Upper lobe of left lung (tissue), 6 donors: ENCODE measurements at regions not wholly inside any gene's neighbourhood (a gene's known extent, or its start where the extent isn't known, plus 50 kb on each side); places are given as distances from the start of the nearest gene placed in this dataset.

Experiments used
- ATAC-seq, 2 donors: fragments of 200-7000 bp; cut with Tn5 transposase; one replicate each; pipeline ENCODE4 v1.9.1; 2022; ENCODE audit warnings: mild to moderate bottlenecking in 2 of 2, moderate library complexity in 2 of 2; ENCODE audit not compliant: low FRiP score in 2 of 2
- DNase-seq, 2 donors: peaks; one replicate each; pipeline ENCODE4 v3.0.0-alpha.2; 2019 to 2020
- H3K27ac ChIP-seq, 4 donors: fragments of 200-600 bp; sonication (generic); one replicate each; pipeline ENCODE4 v1.5.1; 2016 to 2019
- H3K27me3 ChIP-seq, 4 donors: fragments of 200-600 bp; sonication (generic); one replicate each; pipeline ENCODE4 v1.5.1; 2017 to 2019
- H3K36me3 ChIP-seq, 4 donors: fragments of 200-600 bp; sonication (generic); one replicate each; pipeline ENCODE4 v1.5.1; 2016 to 2019
- H3K4me1 ChIP-seq, 4 donors: fragments of 200-600 bp; sonication (generic); one replicate each; pipeline ENCODE4 v1.5.1; 2018 to 2019
- H3K4me3 ChIP-seq, 4 donors: fragments of 200-600 bp; sonication (generic); one replicate each; pipeline ENCODE4 v1.5.1; 2017 to 2019; ENCODE audit warnings: mild to moderate bottlenecking in 2 of 4, moderate library complexity in 1 of 4
- H3K9me3 ChIP-seq, 4 donors: fragments of 200-600 bp; sonication (generic); one replicate each; pipeline ENCODE4 v1.5.1; 2018 to 2019
- CTCF ChIP-seq, 6 experiments: fragments of 450-650 bp in 4 of 6; fragments of 200-600 bp in 2 of 6; sonication (generic) in 2 of 6; IDR thresholded peaks; one replicate each; pipeline ENCODE4 v1.5.1; 2016 to 2019; ENCODE audit warnings: antibody characterized with exemption in 6 of 6
- EP300 ChIP-seq, 4 donors: sonication (generic); formaldehyde crosslinking; IDR thresholded peaks; one replicate each; pipeline ENCODE4 v1.5.1; 2017; ENCODE audit warnings: antibody characterized with exemption in 4 of 4, control low read depth in 2 of 4
- POLR2A ChIP-seq, 4 donors: fragments of 450-650 bp; IDR thresholded peaks; one replicate each; pipeline ENCODE4 v1.5.1; 2016 to 2017; ENCODE audit warnings: antibody characterized with exemption in 4 of 4, mild to moderate bottlenecking in 2 of 4
- POLR2AphosphoS5 ChIP-seq, 2 donors: sonication (generic); formaldehyde crosslinking; IDR thresholded peaks; one replicate each; pipeline ENCODE4 v1.5.1; 2017; ENCODE audit warnings: antibody characterized with exemption in 2 of 2
- WGBS, 2 donors: methylation state at CpG; one replicate each; pipeline ENCODE4 v1.1.5; 2017 to 2018; 5-methylcytosine and 5-hydroxymethylcytosine counted together
- donor health status: DM: no; HTN: no; CAD: no; lungs with moderate emphysema.
- donor health status: DM: no; HTN: yes; CAD: no; lungs with severe emphysema.

GRCh38 chr12:113559466-113559865, 87.8 kb upstream of the LHX5 start:
- no peak for ATAC-seq
- no peak for DNase-seq
- WGBS, 2 donors, result 85 to 93% methylated on average over 2 of the region's 2 CpGs

GRCh38 chr12:113555226-113555625, 83.6 kb upstream of the LHX5 start:
- H3K4me1 ChIP-seq, result no peaks in the 10 kb centered on the region
- DNase-seq (no peak), ATAC-seq (no peak)
- no peaks in the 10 kb centered on the region for H3K36me3 ChIP-seq
- WGBS, 2 donors, result 73 to 77% methylated on average over 7 of the region's 7 CpGs
- H3K9me3 ChIP-seq, result no peaks in the 10 kb centered on the region
- no peak overlapping the region for H3K27ac ChIP-seq
- TF ChIP-seq POLR2A (IDR thresholded peaks at IDR 0.05) (no peak), POLR2AphosphoS5 (IDR thresholded peaks at IDR 0.05) (no peak), CTCF (IDR thresholded peaks at IDR 0.05) (no peak), EP300 (IDR thresholded peaks at IDR 0.05) (no peak)
- H3K27me3 ChIP-seq, result no peaks in the 10 kb centered on the region
- H3K4me3 ChIP-seq, result no peak overlapping the region

More at GRCh38 chr12:113559466-113559865, 87.8 kb upstream of the LHX5 start:
- Histone ChIP-seq H3K9me3 (no peaks in the 10 kb centered on the region), H3K27ac (no peak overlapping the region), H3K27me3 (no peaks in the 10 kb centered on the region), H3K4me1 (no peaks in the 10 kb centered on the region), H3K4me3 (no peak overlapping the region), H3K36me3 (no peaks in the 10 kb centered on the region)
- TF ChIP-seq POLR2AphosphoS5 (IDR thresholded peaks at IDR 0.05), result no peak
- no peak for TF ChIP-seq EP300 (IDR thresholded peaks at IDR 0.05)
- TF ChIP-seq CTCF (IDR thresholded peaks at IDR 0.05), result no peak
- TF ChIP-seq POLR2A (IDR thresholded peaks at IDR 0.05), result no peak

- no peaks in the 10 kb centered on the region for H3K27me3 ChIP-seq
- H3K4me1 ChIP-seq, result no peaks in the 10 kb centered on the region
- H3K4me3 ChIP-seq, result no peak overlapping the region
- ATAC-seq (no peak), DNase-seq (no peak)
- no peaks in the 10 kb centered on the region for H3K36me3 ChIP-seq
- H3K27ac ChIP-seq, result no peak overlapping the region
- peaks cover 0 to 5% (median 0%) of the 10 kb centered on the region in 4 donors for H3K9me3 ChIP-seq
- WGBS, 2 donors, result 76 to 77% methylated on average over 6 to 8 of the region's 8 CpGs
- TF ChIP-seq CTCF (IDR thresholded peaks at IDR 0.05) (no peak), POLR2A (IDR thresholded peaks at IDR 0.05) (no peak), EP300 (IDR thresholded peaks at IDR 0.05) (no peak), POLR2AphosphoS5 (IDR thresholded peaks at IDR 0.05) (no peak)
Observed at GRCh38 chr12:113552760-113553159, 81.1 kb upstream of the LHX5 start.

- WGBS, 2 donors, result 83 to 85% methylated on average over 4 of the region's 4 CpGs
- no peaks in the 10 kb centered on the region for H3K36me3 ChIP-seq
- peaks cover 0 to 5% (median 0%) of the 10 kb centered on the region in 4 donors for H3K9me3 ChIP-seq
- ATAC-seq (no peak), DNase-seq (no peak)
- TF ChIP-seq POLR2A (IDR thresholded peaks at IDR 0.05) (no peak), CTCF (IDR thresholded peaks at IDR 0.05) (no peak), EP300 (IDR thresholded peaks at IDR 0.05) (no peak), POLR2AphosphoS5 (IDR thresholded peaks at IDR 0.05) (no peak)
- no peaks in the 10 kb centered on the region for H3K27me3 ChIP-seq
- no peak overlapping the region for H3K4me3 ChIP-seq
- H3K27ac ChIP-seq, result no peak overlapping the region
- no peaks in the 10 kb centered on the region for H3K4me1 ChIP-seq
Observed at GRCh38 chr12:113551563-113551962, 79.9 kb upstream of the LHX5 start.

GRCh38 chr12:113548467-113548866, 76.8 kb upstream of the LHX5 start:
- ATAC-seq (no peak), DNase-seq (no peak)
- Histone ChIP-seq H3K27me3 (no peaks in the 10 kb centered on the region), H3K27ac (no peak overlapping the region), H3K4me1 (no peaks in the 10 kb centered on the region), H3K9me3 (peaks cover 0 to 5% (median 0%) of the 10 kb centered on the region in 4 donors), H3K36me3 (no peaks in the 10 kb centered on the region), H3K4me3 (no peak overlapping the region)
- WGBS, 2 donors, result 72 to 91% methylated on average over 2 of the region's 2 CpGs
- TF ChIP-seq EP300 (IDR thresholded peaks at IDR 0.05) (no peak), CTCF (IDR thresholded peaks at IDR 0.05) (no peak), POLR2A (IDR thresholded peaks at IDR 0.05) (no peak), POLR2AphosphoS5 (IDR thresholded peaks at IDR 0.05) (no peak)
